Spleen (tissue), 7 donors: ENCODE measurements at regions not wholly inside any gene's neighbourhood (a gene's known extent, or its start where the extent isn't known, plus 50 kb on each side); places are given as distances from the start of the nearest gene placed in this dataset.

Experiments
- CTCF ChIP-seq, 11 experiments: fragments of 200-600 bp in 7 of 11; fragments of 450-650 bp in 4 of 11; sonication (generic) in 4 of 11; IDR thresholded peaks in 8 of 11; conservative IDR thresholded peaks in 3 of 11; 1 replicate in 7 of 11; 2 replicates in 4 of 11; pipeline versions ENCODE4 v1.4.0 to v1.8.0; 2016 to 2021; ENCODE audit warnings: antibody characterized with exemption in 11 of 11, inconsistent platforms in 4 of 11, mild to moderate bottlenecking in 1 of 11
- POLR2A ChIP-seq, 3 donors: fragments of 450-650 bp; IDR thresholded peaks; one replicate each; pipeline ENCODE4 v1.5.1; 2017; ENCODE audit warnings: antibody characterized with exemption in 3 of 3, mild to moderate bottlenecking in 1 of 3
- POLR2AphosphoS5 ChIP-seq, 3 donors: sonication (generic); formaldehyde crosslinking; IDR thresholded peaks; one replicate each; pipeline ENCODE4 v1.5.1; 2017; ENCODE audit warnings: antibody characterized with exemption in 3 of 3
- donor health status: DM: no; HTN: no; CAD: no; lungs with moderate emphysema.
- donor health status: DM: no; HTN: no; CAD: no.
- donor health status: DM: no; HTN: no; CAD: no.

DNA sequence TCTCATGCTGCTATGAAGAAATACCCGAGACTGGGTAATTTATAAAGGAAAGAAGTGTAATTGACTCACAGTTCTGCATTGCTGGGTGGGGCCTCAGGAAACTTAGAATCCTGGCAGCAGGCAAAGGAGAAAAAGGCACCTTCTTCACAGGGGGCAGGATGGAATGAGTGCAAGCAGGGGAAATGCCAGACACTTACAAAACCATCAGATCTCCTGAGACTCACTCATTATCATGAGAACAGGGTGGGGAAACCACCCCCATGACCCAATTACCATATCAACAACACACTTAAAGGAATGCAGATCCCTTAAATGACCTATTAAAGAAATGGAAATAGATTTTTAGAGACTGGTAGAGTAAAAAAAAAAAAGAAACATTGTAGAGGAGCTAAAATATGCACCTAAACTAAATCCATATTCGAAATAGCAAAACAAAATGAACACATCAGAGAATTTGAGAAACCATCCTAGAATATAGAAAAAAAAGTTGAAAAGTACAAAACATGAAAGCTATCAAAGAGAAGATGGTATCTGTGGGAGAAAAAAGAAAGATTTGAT is 104.3 kb upstream of the UGT8 start:
- TF ChIP-seq CTCF (IDR thresholded peaks at IDR 0.05 in 8 of 11, conservative IDR thresholded peaks at IDR 0.05 in 3 of 11): no peak
- TF ChIP-seq POLR2AphosphoS5 (IDR thresholded peaks at IDR 0.05): no peak
- no peak for TF ChIP-seq POLR2A (IDR thresholded peaks at IDR 0.05)
